ENCODE measurements at regions not wholly inside any gene's neighbourhood (a gene's known extent, or its start where the extent isn't known, plus 50 kb on each side); places are given as distances from the start of the nearest gene placed in this dataset.
A peak's percentile ranks its signal among the peaks of the same experiment; 100 is the strongest.

GRCh38 chr1:95734560-95734959 lies 500.6 kb downstream of the RWDD3 start:
- Histone ChIP-seq H3K36me3 (ENCODE audit: insufficient read depth, low read depth, low read length) (no peaks in the 10 kb centered on the region), H3K9me3 (ENCODE audit: insufficient read depth, low read depth, low read length) (no peaks in the 10 kb centered on the region), H3K27me3 (ENCODE audit: insufficient read depth, low read length) (no peaks in the 10 kb centered on the region), H3K9ac (ENCODE audit: low read depth, low read length) (no peak overlapping the region), H3K27ac (ENCODE audit: low read length) (no peak overlapping the region), H3K4me1 (ENCODE audit: insufficient read depth, low read length) (no peaks in the 10 kb centered on the region), H3K4me3 (ENCODE audit: low read length) (no peak overlapping the region)

GRCh38 chr1:95742591-95743089 lies 508.6 kb downstream of the RWDD3 start:
- H3K4me1 ChIP-seq (ENCODE audit: insufficient read depth, low read length): no peaks in the 10 kb centered on the region
- no peak overlapping the region for H3K27ac ChIP-seq (ENCODE audit: low read length)
- H3K4me3 ChIP-seq (ENCODE audit: low read length): no peak overlapping the region
- H3K9ac ChIP-seq (ENCODE audit: low read depth, low read length): peak overlapping the region; percentile 20; the same call in 1 of the 2 replicates
- H3K9me3 ChIP-seq (ENCODE audit: insufficient read depth, low read depth, low read length): no peaks in the 10 kb centered on the region; the same call in 1 of the 2 replicates
- H3K27me3 ChIP-seq (ENCODE audit: insufficient read depth, low read length): no peaks in the 10 kb centered on the region
- no peaks in the 10 kb centered on the region for H3K36me3 ChIP-seq (ENCODE audit: insufficient read depth, low read depth, low read length)

- no peaks in the 10 kb centered on the region for H3K27me3 ChIP-seq (ENCODE audit: insufficient read depth, low read length)
- no peak overlapping the region for H3K4me3 ChIP-seq (ENCODE audit: low read length)
- H3K36me3 ChIP-seq (ENCODE audit: insufficient read depth, low read depth, low read length): no peaks in the 10 kb centered on the region
- no peaks in the 10 kb centered on the region for H3K4me1 ChIP-seq (ENCODE audit: insufficient read depth, low read length)
- H3K9ac ChIP-seq (ENCODE audit: low read depth, low read length): no peak overlapping the region
- H3K27ac ChIP-seq (ENCODE audit: low read length): no peak overlapping the region
- no peaks in the 10 kb centered on the region; the same call in 1 of the 2 replicates for H3K9me3 ChIP-seq (ENCODE audit: insufficient read depth, low read depth, low read length)
These were observed 510.7 kb downstream of the RWDD3 start for GRCh38 chr1:95744731-95745130.

GRCh38 chr1:95752515-95753381 lies 518.7 kb downstream of the RWDD3 start:
- H3K9ac ChIP-seq (ENCODE audit: low read depth, low read length): no peak overlapping the region
- no peaks in the 10 kb centered on the region for H3K36me3 ChIP-seq (ENCODE audit: insufficient read depth, low read depth, low read length)
- no peak overlapping the region for H3K4me3 ChIP-seq (ENCODE audit: low read length)
- no peaks in the 10 kb centered on the region for H3K27me3 ChIP-seq (ENCODE audit: insufficient read depth, low read length)
- 0 out of 2 replicates have a peak, but pooled peaks cover 3% of the 10 kb centered on the region for H3K4me1 ChIP-seq (ENCODE audit: insufficient read depth, low read length)
- H3K9me3 ChIP-seq (ENCODE audit: insufficient read depth, low read depth, low read length): peaks cover 7% of the 10 kb centered on the region
- H3K27ac ChIP-seq (ENCODE audit: low read length): no peak overlapping the region

GRCh38 chr1:95753382-95754016 lies 519.5 kb downstream of the RWDD3 start:
- Histone ChIP-seq H3K4me3 (ENCODE audit: low read length) (no peak overlapping the region), H3K27ac (ENCODE audit: low read length) (no peak overlapping the region), H3K9me3 (ENCODE audit: insufficient read depth, low read depth, low read length) (peaks cover 7% of the 10 kb centered on the region), H3K27me3 (ENCODE audit: insufficient read depth, low read length) (no peaks in the 10 kb centered on the region), H3K9ac (ENCODE audit: low read depth, low read length) (no peak overlapping the region), H3K4me1 (ENCODE audit: insufficient read depth, low read length) (0 out of 2 replicates have a peak, but pooled peaks cover 3% of the 10 kb centered on the region), H3K36me3 (ENCODE audit: insufficient read depth, low read depth, low read length) (no peaks in the 10 kb centered on the region)

GRCh38 chr1:95754412-95754811 lies 520.4 kb downstream of the RWDD3 start:
- H3K9me3 ChIP-seq (ENCODE audit: insufficient read depth, low read depth, low read length): peaks cover 7% of the 10 kb centered on the region
- H3K27me3 ChIP-seq (ENCODE audit: insufficient read depth, low read length): no peaks in the 10 kb centered on the region
- no peak overlapping the region for H3K4me3 ChIP-seq (ENCODE audit: low read length)
- H3K27ac ChIP-seq (ENCODE audit: low read length): no peak overlapping the region
- H3K4me1 ChIP-seq (ENCODE audit: insufficient read depth, low read length): 0 out of 2 replicates have a peak, but pooled peaks cover 3% of the 10 kb centered on the region
- no peak overlapping the region for H3K9ac ChIP-seq (ENCODE audit: low read depth, low read length)
- H3K36me3 ChIP-seq (ENCODE audit: insufficient read depth, low read depth, low read length): no peaks in the 10 kb centered on the region

GRCh38 chr1:95766036-95766435 lies 532.0 kb downstream of the RWDD3 start:
- Histone ChIP-seq H3K36me3 (ENCODE audit: insufficient read depth, low read depth, low read length) (no peaks in the 10 kb centered on the region), H3K27me3 (ENCODE audit: insufficient read depth, low read length) (no peaks in the 10 kb centered on the region), H3K9ac (ENCODE audit: low read depth, low read length) (no peak overlapping the region), H3K9me3 (ENCODE audit: insufficient read depth, low read depth, low read length) (peaks cover 20% of the 10 kb centered on the region; the same call in 1 of the 2 replicates), H3K4me1 (ENCODE audit: insufficient read depth, low read length) (no peaks in the 10 kb centered on the region), H3K4me3 (ENCODE audit: low read length) (no peak overlapping the region), H3K27ac (ENCODE audit: low read length) (no peak overlapping the region)

- no peaks in the 10 kb centered on the region for H3K4me1 ChIP-seq (ENCODE audit: insufficient read depth, low read length)
- no peak overlapping the region for H3K9ac ChIP-seq (ENCODE audit: low read depth, low read length)
- H3K36me3 ChIP-seq (ENCODE audit: insufficient read depth, low read depth, low read length): no peaks in the 10 kb centered on the region
- H3K27ac ChIP-seq (ENCODE audit: low read length): no peak overlapping the region
- no peak overlapping the region for H3K4me3 ChIP-seq (ENCODE audit: low read length)
- no peaks in the 10 kb centered on the region for H3K9me3 ChIP-seq (ENCODE audit: insufficient read depth, low read depth, low read length)
- no peaks in the 10 kb centered on the region for H3K27me3 ChIP-seq (ENCODE audit: insufficient read depth, low read length)
These were observed 536.6 kb downstream of the RWDD3 start for GRCh38 chr1:95770581-95770980.

GRCh38 chr1:95778217-95778616 lies 544.2 kb downstream of the RWDD3 start:
- Histone ChIP-seq H3K27ac (ENCODE audit: low read length) (no peak overlapping the region), H3K4me1 (ENCODE audit: insufficient read depth, low read length) (peaks cover 3% of the 10 kb centered on the region), H3K36me3 (ENCODE audit: insufficient read depth, low read depth, low read length) (no peaks in the 10 kb centered on the region), H3K4me3 (ENCODE audit: low read length) (no peak overlapping the region), H3K9ac (ENCODE audit: low read depth, low read length) (no peak overlapping the region), H3K27me3 (ENCODE audit: insufficient read depth, low read length) (no peaks in the 10 kb centered on the region), H3K9me3 (ENCODE audit: insufficient read depth, low read depth, low read length) (no peaks in the 10 kb centered on the region)

GRCh38 chr1:95780836-95781235 lies 546.8 kb downstream of the RWDD3 start:
- no peaks in the 10 kb centered on the region for H3K27me3 ChIP-seq (ENCODE audit: insufficient read depth, low read length)
- H3K4me3 ChIP-seq (ENCODE audit: low read length): no peak overlapping the region
- H3K36me3 ChIP-seq (ENCODE audit: insufficient read depth, low read depth, low read length): no peaks in the 10 kb centered on the region
- no peaks in the 10 kb centered on the region for H3K9me3 ChIP-seq (ENCODE audit: insufficient read depth, low read depth, low read length)
- no peak overlapping the region for H3K27ac ChIP-seq (ENCODE audit: low read length)
- no peak overlapping the region for H3K9ac ChIP-seq (ENCODE audit: low read depth, low read length)
- peaks cover 3% of the 10 kb centered on the region for H3K4me1 ChIP-seq (ENCODE audit: insufficient read depth, low read length)

- no peaks in the 10 kb centered on the region for H3K27me3 ChIP-seq (ENCODE audit: insufficient read depth, low read length)
- no peak overlapping the region for H3K4me3 ChIP-seq (ENCODE audit: low read length)
- no peak overlapping the region for H3K9ac ChIP-seq (ENCODE audit: low read depth, low read length)
- H3K4me1 ChIP-seq (ENCODE audit: insufficient read depth, low read length): peaks cover 12% of the 10 kb centered on the region; the same call in 1 of the 2 replicates
- H3K9me3 ChIP-seq (ENCODE audit: insufficient read depth, low read depth, low read length): no peaks in the 10 kb centered on the region
- H3K27ac ChIP-seq (ENCODE audit: low read length): no peak overlapping the region
- no peaks in the 10 kb centered on the region for H3K36me3 ChIP-seq (ENCODE audit: insufficient read depth, low read depth, low read length)
These were observed 556.1 kb downstream of the RWDD3 start for GRCh38 chr1:95790136-95790535.
